Liver (tissue), 3 donors: ENCODE measurements at regions not wholly inside any gene's neighbourhood (a gene's known extent, or its start where the extent isn't known, plus 50 kb on each side); places are given as distances from the start of the nearest gene placed in this dataset.

ENCODE experiments used
- ATF3 ChIP-seq: IDR thresholded peaks from 2 replicates; pipeline ENCODE4 v1.6.1; 2016; ENCODE audit warnings: antibody characterized with exemption
- CTCF ChIP-seq: fragments of 150-350 bp; IDR thresholded peaks from 2 replicates; pipeline ENCODE4 v1.5.1; 2017; ENCODE audit warnings: improper control_type of control experiment, low read depth, low read length; ENCODE audit not compliant: missing input control
- EGR1 ChIP-seq, 2 donors: IDR thresholded peaks; 2 replicates each; pipeline ENCODE4 v1.6.1; 2016 to 2018; ENCODE audit warnings: antibody characterized with exemption in 2 of 2, low read depth in 2 of 2
- GABPA ChIP-seq, 2 donors: IDR thresholded peaks in 1 of 2; conservative IDR thresholded peaks in 1 of 2; 2 replicates each; pipeline ENCODE4 v1.6.1; 2016; ENCODE audit warnings: antibody characterized with exemption in 2 of 2, mild to moderate bottlenecking in 1 of 2, moderate library complexity in 1 of 2
- MAX ChIP-seq: IDR thresholded peaks from 2 replicates; pipeline ENCODE4 v1.6.1; 2016; ENCODE audit warnings: antibody characterized with exemption
- RAD21 ChIP-seq, 2 donors: IDR thresholded peaks; 2 replicates each; pipeline ENCODE4 v1.6.1; 2016; ENCODE audit warnings: antibody characterized with exemption in 2 of 2, mild to moderate bottlenecking in 2 of 2
- REST ChIP-seq: IDR thresholded peaks from 2 replicates; pipeline ENCODE4 v1.6.1; 2016; ENCODE audit warnings: antibody characterized with exemption, mild to moderate bottlenecking
- RXRA ChIP-seq, 2 donors: IDR thresholded peaks; 2 replicates each; pipeline ENCODE4 v1.6.1; 2017 to 2018; ENCODE audit warnings: antibody characterized with exemption in 2 of 2, mild to moderate bottlenecking in 1 of 2
- TAF1 ChIP-seq: conservative IDR thresholded peaks from 2 replicates; pipeline ENCODE4 v1.6.1; 2016; ENCODE audit warnings: antibody characterized with exemption, mild to moderate bottlenecking
- YY1 ChIP-seq: IDR thresholded peaks from 2 replicates; pipeline ENCODE4 v1.6.1; 2016; ENCODE audit warnings: antibody characterized with exemption, mild to moderate bottlenecking
- donor health status: healthy.
- donor health status: healthy.

GRCh38 chr2:122565364-122565763 is 809.9 kb downstream of the TSN start:
- TF ChIP-seq CTCF, result no peak
- no peak for TF ChIP-seq ATF3
- TF ChIP-seq TAF1, result no peak
- no peak for TF ChIP-seq RAD21 (IDR thresholded peaks at IDR 0.05)
- no peak for TF ChIP-seq MAX
- TF ChIP-seq EGR1 (IDR thresholded peaks at IDR 0.05; ENCODE audit: low read depth in 2 of 2), result no peak
- no peak for TF ChIP-seq REST
- TF ChIP-seq YY1, result no peak
- no peak for TF ChIP-seq GABPA (IDR thresholded peaks at IDR 0.05 in 1 of 2, conservative IDR thresholded peaks at IDR 0.05 in 1 of 2)
- TF ChIP-seq RXRA (IDR thresholded peaks at IDR 0.05), result no peak
